Upper lobe of right lung (tissue), 1 donor: ENCODE measurements at regions not wholly inside any gene's neighbourhood (a gene's known extent, or its start where the extent isn't known, plus 50 kb on each side); places are given as distances from the start of the nearest gene placed in this dataset.

Experiments used
- ATAC-seq: fragments of 200-7000 bp; cut with Tn5 transposase; one replicate; pipeline ENCODE4 v1.9.1; 2020; ENCODE audit warnings: mild to moderate bottlenecking, moderate library complexity
- DNase-seq: peaks from one replicate; pipeline ENCODE4 v3.0.0-alpha.2; 2020
- H3K27ac ChIP-seq: fragments of 200-600 bp; one replicate; pipeline ENCODE4 v1.8.0; 2022
- H3K27me3 ChIP-seq: fragments of 200-600 bp; one replicate; pipeline ENCODE4 v1.8.0; 2022; ENCODE audit warnings: mild to moderate bottlenecking
- H3K36me3 ChIP-seq: fragments of 200-600 bp; one replicate; pipeline ENCODE4 v1.8.0; 2022
- H3K4me1 ChIP-seq: fragments of 200-600 bp; one replicate; pipeline ENCODE4 v1.8.0; 2022
- H3K4me3 ChIP-seq: fragments of 200-600 bp; one replicate; pipeline ENCODE4 v1.8.0; 2022; ENCODE audit warnings: mild to moderate bottlenecking
- H3K9me3 ChIP-seq: fragments of 200-600 bp; one replicate; pipeline ENCODE4 v1.8.0; 2022
- CTCF ChIP-seq: fragments of 200-600 bp; IDR thresholded peaks from one replicate; pipeline ENCODE4 v1.8.0; 2022; ENCODE audit warnings: antibody characterized with exemption
- intact Hi-C: fragments of 100-400 bp; cut with DNase I; formaldehyde crosslinking; loops from one replicate; pipeline ENCODE4 v1.11.0; 2022
- donor health status: DM: no; HTN: yes; CAD: no; lungs with severe emphysema.

- ATAC-seq (no peak), DNase-seq (no peak)
- H3K27me3 ChIP-seq = no peaks in the 10 kb centered on the region
- TF ChIP-seq CTCF = no peak
- no peaks in the 10 kb centered on the region for H3K9me3 ChIP-seq
- no peaks in the 10 kb centered on the region for H3K36me3 ChIP-seq
- no peak overlapping the region for H3K27ac ChIP-seq
- H3K4me1 ChIP-seq = no peaks in the 10 kb centered on the region
- no peak overlapping the region for H3K4me3 ChIP-seq
- intact Hi-C loops = no loop called here
Observed at GRCh38 chr1:87956750-87957149, 628.1 kb downstream of the LMO4 start.

- intact Hi-C loops = no loop called here
- no peaks in the 10 kb centered on the region for H3K36me3 ChIP-seq
Observed at GRCh38 chr1:87957331-87957730, 628.7 kb downstream of the LMO4 start.

GRCh38 chr1:87958201-87958600 is 629.5 kb downstream of the LMO4 start:
- DNase-seq = no peak
- Histone ChIP-seq H3K4me1 (no peaks in the 10 kb centered on the region), H3K27me3 (no peaks in the 10 kb centered on the region), H3K36me3 (no peaks in the 10 kb centered on the region), H3K27ac (no peak overlapping the region), H3K9me3 (no peaks in the 10 kb centered on the region), H3K4me3 (no peak overlapping the region)
- ATAC-seq = no peak
- intact Hi-C loops = no loop called here
- TF ChIP-seq CTCF = no peak

More at GRCh38 chr1:87957331-87957730, 628.7 kb downstream of the LMO4 start:
- H3K27me3 ChIP-seq = no peaks in the 10 kb centered on the region
- no peak overlapping the region for H3K4me3 ChIP-seq
- ATAC-seq = no peak
- no peaks in the 10 kb centered on the region for H3K9me3 ChIP-seq
- H3K27ac ChIP-seq = no peak overlapping the region
- no peak for TF ChIP-seq CTCF
- no peak for DNase-seq
- no peaks in the 10 kb centered on the region for H3K4me1 ChIP-seq

GRCh38 chr1:87958716-87959115 is 630.0 kb downstream of the LMO4 start:
- no peak for TF ChIP-seq CTCF
- no peaks in the 10 kb centered on the region for H3K27me3 ChIP-seq
- H3K4me3 ChIP-seq = no peak overlapping the region
- ATAC-seq = no peak
- no peaks in the 10 kb centered on the region for H3K4me1 ChIP-seq
- no peak overlapping the region for H3K27ac ChIP-seq
- no peak for DNase-seq
- H3K36me3 ChIP-seq = no peaks in the 10 kb centered on the region
- intact Hi-C loops = no loop called here
- H3K9me3 ChIP-seq = no peaks in the 10 kb centered on the region

GRCh38 chr1:87959236-87959635 is 630.6 kb downstream of the LMO4 start:
- H3K9me3 ChIP-seq = no peaks in the 10 kb centered on the region
- H3K4me3 ChIP-seq = no peak overlapping the region
- intact Hi-C loops = no loop called here
- no peaks in the 10 kb centered on the region for H3K27me3 ChIP-seq
- DNase-seq (no peak), ATAC-seq (no peak)
- TF ChIP-seq CTCF = no peak
- no peaks in the 10 kb centered on the region for H3K4me1 ChIP-seq
- no peak overlapping the region for H3K27ac ChIP-seq
- H3K36me3 ChIP-seq = no peaks in the 10 kb centered on the region

GRCh38 chr1:87961992-87962391 is 633.3 kb downstream of the LMO4 start:
- intact Hi-C loops = no loop called here
- no peak for ATAC-seq
- H3K36me3 ChIP-seq = no peaks in the 10 kb centered on the region

More at GRCh38 chr1:87961992-87962391, 633.3 kb downstream of the LMO4 start:
- H3K4me3 ChIP-seq = no peak overlapping the region
- no peaks in the 10 kb centered on the region for H3K27me3 ChIP-seq
- H3K27ac ChIP-seq = no peak overlapping the region
- TF ChIP-seq CTCF = no peak
- no peak for DNase-seq
- no peaks in the 10 kb centered on the region for H3K4me1 ChIP-seq
- no peaks in the 10 kb centered on the region for H3K9me3 ChIP-seq
